SK-N-DZ (cell line): ENCODE measurements at regions not wholly inside any gene's neighbourhood (a gene's known extent, or its start where the extent isn't known, plus 50 kb on each side); places are given as distances from the start of the nearest gene placed in this dataset.
A peak's percentile ranks its signal among the peaks of the same experiment; 100 is the strongest.

Source experiments
- DNase-seq: peaks from one replicate; pipeline ENCODE4 v3.0.0-alpha.2; 2015; ENCODE audit warnings: low spot score

GRCh38 chr21:17435565-17436543 lies 77.0 kb upstream of the CXADR start:
- DNase-seq = no peak

- DNase-seq = peak; percentile 13
These were observed 76.2 kb upstream of the CXADR start for GRCh38 chr21:17436626-17437111.

- peak; percentile 26 for DNase-seq
These were observed 74.2 kb upstream of the CXADR start for GRCh38 chr21:17438635-17439034.

GRCh38 chr21:17440969-17441368 lies 71.9 kb upstream of the CXADR start:
- DNase-seq = no peak

DNA sequence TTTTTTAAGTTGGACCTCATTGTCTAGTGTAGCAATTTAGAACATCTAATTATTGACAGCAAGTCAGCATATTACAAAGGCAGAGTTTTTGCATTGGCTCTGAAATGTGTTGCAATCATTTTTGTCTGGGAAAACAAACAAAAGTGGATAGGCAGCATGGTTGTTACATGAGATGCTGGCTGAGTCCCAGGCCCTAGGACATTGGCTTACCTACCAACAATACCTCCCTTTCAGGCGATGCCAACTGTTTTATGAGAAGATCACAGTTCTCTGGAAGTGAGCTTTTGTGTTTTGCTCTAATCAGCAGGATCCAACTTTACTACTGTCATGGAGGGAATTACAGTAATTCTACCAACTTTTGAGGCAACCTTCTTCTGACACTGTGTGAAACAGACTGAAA lies 71.5 kb upstream of the CXADR start:
- no peak for DNase-seq

- DNase-seq = no peak
These were observed 70.7 kb upstream of the CXADR start for GRCh38 chr21:17442165-17442564.

DNA sequence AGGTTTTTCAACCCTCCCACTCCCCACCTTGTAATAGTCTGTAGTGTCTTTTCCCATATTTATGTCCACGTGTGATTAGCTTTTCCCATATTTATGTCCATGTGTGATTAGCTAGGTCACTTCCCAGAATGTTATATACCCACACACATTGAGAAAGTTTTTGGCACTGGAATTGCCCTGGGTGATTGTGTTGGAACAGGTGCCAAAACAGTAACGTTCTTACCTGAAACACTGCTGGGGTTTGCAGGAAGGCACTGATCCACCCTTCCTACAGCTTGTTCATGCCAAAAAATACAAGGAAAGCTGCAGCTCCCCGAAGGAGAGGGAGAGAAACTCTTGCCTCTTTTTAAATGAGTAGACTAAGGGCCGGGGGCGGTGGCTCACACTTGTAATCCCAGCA lies 68.0 kb upstream of the CXADR start:
- DNase-seq = no peak

DNA sequence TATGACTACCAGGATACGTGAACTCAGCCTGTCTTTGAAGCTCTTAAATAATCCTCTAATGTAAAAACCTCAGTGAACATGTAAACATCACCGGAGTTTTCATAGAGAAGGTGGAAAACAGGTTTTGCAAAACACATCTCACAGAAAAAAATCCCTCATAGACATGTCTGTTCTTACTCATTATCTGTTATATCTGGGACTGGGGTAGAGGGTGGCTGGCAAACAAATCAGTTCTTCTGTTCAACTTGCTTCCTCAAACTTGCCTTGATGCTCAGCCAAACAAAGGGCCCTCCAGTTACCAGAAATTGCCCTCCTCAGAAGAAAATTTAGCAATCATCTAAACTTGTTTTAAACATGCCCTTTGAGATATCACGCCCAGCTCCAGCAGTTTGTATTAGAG lies 66.1 kb upstream of the CXADR start:
- DNase-seq = no peak

DNA sequence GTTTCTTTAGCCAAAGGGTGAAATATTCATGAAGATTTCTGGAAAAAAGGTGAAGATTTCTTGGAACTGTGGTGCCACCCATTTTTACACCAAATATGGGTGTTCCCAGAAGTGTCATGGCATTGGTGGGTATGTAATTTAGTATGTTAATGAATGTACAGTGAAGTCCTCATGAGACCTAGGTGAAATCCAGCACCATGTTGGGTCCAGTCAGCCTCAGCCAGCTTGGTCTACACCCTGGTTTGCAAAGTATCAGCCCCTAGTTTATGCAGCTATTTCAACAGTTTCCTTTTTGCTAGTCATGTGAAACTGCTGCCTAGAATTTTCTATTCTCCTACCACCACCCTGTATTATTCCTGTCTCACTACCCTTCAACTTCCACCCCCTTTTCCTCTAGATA lies 63.1 kb upstream of the CXADR start:
- DNase-seq = no peak

DNA sequence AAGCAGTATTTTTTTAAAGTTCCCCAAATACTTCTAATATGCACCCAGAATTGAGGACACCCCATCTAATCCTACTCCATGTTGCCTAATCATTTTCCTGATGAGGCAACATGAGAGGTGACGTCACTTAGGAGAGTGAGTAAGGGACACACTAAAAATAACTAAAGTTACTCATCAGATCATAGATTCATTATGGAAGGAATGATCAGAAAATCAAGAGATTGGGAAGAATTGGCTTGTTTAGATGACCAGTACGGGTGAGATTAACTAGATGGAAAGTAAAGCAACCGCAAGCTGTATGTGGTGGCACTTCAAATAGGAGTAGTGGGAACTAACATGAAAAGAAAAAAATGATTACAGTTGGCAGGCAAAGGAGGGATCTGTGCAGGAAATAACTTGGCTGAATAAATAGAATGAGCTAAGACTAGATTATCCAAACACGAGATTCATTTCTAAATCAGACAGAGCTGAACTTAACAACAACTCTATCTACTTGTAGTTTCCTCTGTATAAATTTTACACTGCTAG lies 61.4 kb upstream of the CXADR start:
- DNase-seq = no peak

GRCh38 chr21:17454315-17455027 lies 58.4 kb upstream of the CXADR start:
- peak; percentile 93 for DNase-seq

- no peak for DNase-seq
These were observed 57.9 kb upstream of the CXADR start for GRCh38 chr21:17455028-17455353.

DNA sequence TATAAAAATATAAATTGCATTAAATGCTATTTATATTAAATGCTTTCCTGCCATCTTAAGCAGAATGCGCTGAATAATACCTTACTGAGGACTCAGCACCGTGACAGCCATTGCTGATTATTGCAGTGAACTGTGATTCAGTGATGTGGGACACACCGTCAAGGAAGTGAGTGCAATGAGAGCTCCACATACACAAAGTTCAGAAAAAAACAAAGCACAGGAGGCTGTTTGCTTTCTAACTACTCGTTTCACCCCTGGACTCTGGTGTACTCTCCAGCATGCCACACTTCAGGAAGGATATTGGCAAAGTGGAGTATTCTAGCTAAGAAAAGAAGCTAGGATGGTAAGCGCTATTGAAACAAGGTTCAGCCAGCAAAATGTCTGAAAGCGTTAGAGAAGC lies 57.4 kb upstream of the CXADR start:
- DNase-seq = no peak

- DNase-seq = no peak
These were observed 54.6 kb upstream of the CXADR start for GRCh38 chr21:17458279-17458678.

- no peak for DNase-seq
These were observed 52.7 kb upstream of the CXADR start for GRCh38 chr21:17460094-17460493.

GRCh38 chr21:17461014-17461413 lies 51.8 kb upstream of the CXADR start:
- no peak for DNase-seq

- DNase-seq = no peak
These were observed 51.3 kb upstream of the CXADR start for GRCh38 chr21:17461582-17461981.

DNA sequence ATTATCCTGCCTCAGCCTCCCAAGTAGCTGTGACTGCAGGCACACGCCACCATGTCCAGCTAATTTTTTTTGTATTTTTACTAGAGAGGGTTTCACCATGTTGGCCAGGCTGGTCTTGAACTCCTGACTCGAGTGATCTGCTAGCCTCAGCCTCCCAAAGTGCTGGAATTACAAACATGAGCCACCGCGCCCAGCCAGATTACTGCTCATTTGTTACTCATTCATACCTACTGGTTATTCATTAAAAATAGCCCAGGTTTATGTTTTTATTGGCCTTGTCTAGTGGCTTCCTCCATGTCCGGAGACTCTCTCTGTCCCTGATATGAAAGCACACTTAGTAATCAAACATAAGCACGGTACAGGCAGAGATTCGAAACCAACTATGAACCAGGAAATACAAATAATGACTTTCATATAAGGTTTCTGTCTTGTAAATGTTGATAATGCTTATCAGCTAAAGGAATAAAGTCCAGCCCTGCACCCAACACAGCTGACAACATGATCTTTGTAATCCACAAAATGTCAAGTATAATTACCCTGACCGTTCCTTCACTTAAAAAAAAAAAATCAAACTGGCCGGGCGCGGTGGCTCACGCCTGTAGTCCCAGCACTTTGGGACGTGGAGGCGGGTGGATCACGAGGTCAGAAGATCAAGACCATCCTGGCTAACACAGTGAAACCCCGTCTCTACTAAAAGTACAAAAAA lies 50.4 kb upstream of the CXADR start:
- DNase-seq = no peak
